ENCODE measurements at regions not wholly inside any gene's neighbourhood (a gene's known extent, or its start where the extent isn't known, plus 50 kb on each side); places are given as distances from the start of the nearest gene placed in this dataset.

DNA sequence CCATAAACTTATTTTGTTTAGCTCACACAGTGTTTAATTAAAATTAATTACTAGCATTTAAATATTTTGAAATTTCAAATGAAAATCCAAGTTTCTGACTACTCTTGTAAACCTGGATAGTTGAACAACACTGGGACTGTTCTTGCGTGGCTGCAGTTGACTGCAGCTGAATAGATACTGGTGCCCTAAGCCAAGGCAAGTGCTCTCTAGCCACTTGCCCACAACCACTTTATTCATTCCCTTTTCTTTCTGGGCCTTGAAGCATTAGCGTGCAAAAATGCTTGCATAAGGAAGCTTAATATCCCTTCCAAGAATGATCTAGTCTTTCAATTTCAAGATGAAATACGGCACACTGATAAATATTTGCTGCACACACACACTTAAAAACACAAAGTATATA lies 676.0 kb upstream of the MARCKS start:
- Histone ChIP-seq H3K4me3 (ENCODE audit: low read depth, low read length) (no peak overlapping the region), H3K4me1 (ENCODE audit: insufficient read depth) (no peaks in the 10 kb centered on the region), H3K36me3 (ENCODE audit: insufficient read depth) (no peaks in the 10 kb centered on the region), H3K27ac (ENCODE audit: low read depth) (no peak overlapping the region)
- 87% methylated on average over 3 of the region's 3 CpGs for WGBS
- DNase-seq (ENCODE audit: extremely low spot score): no peak

DNA sequence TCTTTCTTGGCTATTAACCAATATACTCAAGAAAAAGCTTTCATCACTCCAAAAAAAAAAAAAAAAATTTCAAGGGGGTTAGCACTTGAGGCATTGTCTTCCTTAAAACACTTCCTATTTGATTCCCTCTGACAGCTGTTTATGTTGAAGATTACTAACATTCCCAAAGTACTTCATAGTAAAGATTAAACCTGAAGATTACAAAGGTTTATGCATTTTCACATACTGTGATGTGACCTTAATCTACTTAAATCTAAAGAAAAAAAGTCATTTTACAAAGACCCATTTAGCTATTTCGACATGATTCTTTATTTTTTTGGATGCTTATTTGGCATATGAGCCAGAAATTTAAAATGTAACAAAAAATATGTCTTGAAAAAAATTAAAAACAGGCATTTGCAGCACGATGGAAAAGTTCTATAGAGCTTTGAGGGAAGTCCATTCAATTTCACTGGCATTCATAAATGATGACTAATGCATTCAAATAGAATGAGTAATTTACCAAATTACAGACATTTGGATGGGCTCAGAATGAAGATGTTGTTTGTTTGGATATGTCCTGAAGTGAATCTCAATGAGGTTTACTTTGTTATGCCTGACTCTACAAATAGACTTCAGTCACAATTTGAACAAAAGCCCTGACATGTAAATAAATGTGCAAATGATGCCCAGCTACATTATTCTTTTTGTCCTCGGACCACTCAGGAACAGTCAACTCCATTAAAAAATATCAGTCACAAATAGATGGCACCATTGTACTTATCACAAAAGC lies 674.6 kb upstream of the MARCKS start:
- 57% methylated on average over 3 of the region's 3 CpGs for WGBS
- no peak overlapping the region for H3K27ac ChIP-seq (ENCODE audit: low read depth)
- H3K4me1 ChIP-seq (ENCODE audit: insufficient read depth): no peaks in the 10 kb centered on the region
- no peak overlapping the region for H3K4me3 ChIP-seq (ENCODE audit: low read depth, low read length)
- H3K36me3 ChIP-seq (ENCODE audit: insufficient read depth): no peaks in the 10 kb centered on the region
- no peak for DNase-seq (ENCODE audit: extremely low spot score)

DNA sequence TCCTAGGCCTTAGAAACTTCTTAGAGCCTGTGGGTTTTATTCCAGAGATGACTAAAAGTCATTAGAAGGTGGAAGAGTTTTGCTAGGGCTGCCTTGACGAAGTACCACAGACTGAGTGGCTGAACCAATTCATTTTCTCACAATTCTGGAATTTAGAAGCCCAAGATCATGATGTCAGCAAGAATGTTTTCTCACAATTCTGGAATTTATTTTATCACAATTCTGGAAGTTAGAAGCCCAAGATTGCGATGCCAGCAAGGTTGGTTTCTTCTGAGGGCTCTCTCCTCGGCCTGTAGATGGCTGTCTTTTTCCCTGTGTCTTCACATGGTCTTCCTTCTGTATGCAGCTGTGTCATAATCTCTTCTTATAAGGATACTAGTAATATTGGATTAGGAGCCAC lies 672.9 kb upstream of the MARCKS start:
- WGBS: 84% methylated on average over 3 of the region's 3 CpGs
- Histone ChIP-seq H3K4me1 (ENCODE audit: insufficient read depth) (no peaks in the 10 kb centered on the region), H3K36me3 (ENCODE audit: insufficient read depth) (no peaks in the 10 kb centered on the region), H3K27ac (ENCODE audit: low read depth) (no peak overlapping the region), H3K4me3 (ENCODE audit: low read depth, low read length) (no peak overlapping the region)
- DNase-seq (ENCODE audit: extremely low spot score): no peak

- H3K36me3 ChIP-seq (ENCODE audit: insufficient read depth): no peaks in the 10 kb centered on the region
- no peaks in the 10 kb centered on the region for H3K4me1 ChIP-seq (ENCODE audit: insufficient read depth)
- WGBS: 69% methylated on average over 2 of the region's 2 CpGs
- no peak for DNase-seq (ENCODE audit: extremely low spot score)
- H3K4me3 ChIP-seq (ENCODE audit: low read depth, low read length): no peak overlapping the region
- H3K27ac ChIP-seq (ENCODE audit: low read depth): no peak overlapping the region
Observed at GRCh38 chr6:113184736-113185135, 672.4 kb upstream of the MARCKS start.

GRCh38 chr6:113185299-113185698 lies 671.8 kb upstream of the MARCKS start:
- no peaks in the 10 kb centered on the region for H3K36me3 ChIP-seq (ENCODE audit: insufficient read depth)
- DNase-seq (ENCODE audit: extremely low spot score): no peak
- H3K27ac ChIP-seq (ENCODE audit: low read depth): no peak overlapping the region
- H3K4me1 ChIP-seq (ENCODE audit: insufficient read depth): no peaks in the 10 kb centered on the region
- no peak overlapping the region for H3K4me3 ChIP-seq (ENCODE audit: low read depth, low read length)

GRCh38 chr6:113187661-113188060 lies 669.5 kb upstream of the MARCKS start:
- no peak for DNase-seq (ENCODE audit: extremely low spot score)
- H3K36me3 ChIP-seq (ENCODE audit: insufficient read depth): no peaks in the 10 kb centered on the region
- no peak overlapping the region for H3K27ac ChIP-seq (ENCODE audit: low read depth)
- no peaks in the 10 kb centered on the region for H3K4me1 ChIP-seq (ENCODE audit: insufficient read depth)
- H3K4me3 ChIP-seq (ENCODE audit: low read depth, low read length): no peak overlapping the region
- 76% methylated on average over 1 of the region's 1 CpG for WGBS

GRCh38 chr6:113188962-113189361 lies 668.2 kb upstream of the MARCKS start:
- DNase-seq (ENCODE audit: extremely low spot score): no peak
- 92% methylated on average over 4 of the region's 4 CpGs for WGBS
- no peak overlapping the region for H3K4me3 ChIP-seq (ENCODE audit: low read depth, low read length)
- H3K36me3 ChIP-seq (ENCODE audit: insufficient read depth): no peaks in the 10 kb centered on the region
- no peak overlapping the region for H3K27ac ChIP-seq (ENCODE audit: low read depth)
- no peaks in the 10 kb centered on the region for H3K4me1 ChIP-seq (ENCODE audit: insufficient read depth)

- no peak for DNase-seq (ENCODE audit: extremely low spot score)
- Histone ChIP-seq H3K27ac (ENCODE audit: low read depth) (no peak overlapping the region), H3K36me3 (ENCODE audit: insufficient read depth) (no peaks in the 10 kb centered on the region), H3K4me3 (ENCODE audit: low read depth, low read length) (no peak overlapping the region), H3K4me1 (ENCODE audit: insufficient read depth) (no peaks in the 10 kb centered on the region)
- WGBS: over 99% methylated on average over 2 of the region's 2 CpGs
Observed at GRCh38 chr6:113190170-113190569, 667.0 kb upstream of the MARCKS start.

- Histone ChIP-seq H3K4me3 (ENCODE audit: low read depth, low read length) (no peak overlapping the region), H3K4me1 (ENCODE audit: insufficient read depth) (no peaks in the 10 kb centered on the region), H3K27ac (ENCODE audit: low read depth) (no peak overlapping the region), H3K36me3 (ENCODE audit: insufficient read depth) (no peaks in the 10 kb centered on the region)
- 90% methylated on average over 2 of the region's 2 CpGs for WGBS
- DNase-seq (ENCODE audit: extremely low spot score): no peak
Observed at GRCh38 chr6:113194090-113194489, 663.1 kb upstream of the MARCKS start.

DNA sequence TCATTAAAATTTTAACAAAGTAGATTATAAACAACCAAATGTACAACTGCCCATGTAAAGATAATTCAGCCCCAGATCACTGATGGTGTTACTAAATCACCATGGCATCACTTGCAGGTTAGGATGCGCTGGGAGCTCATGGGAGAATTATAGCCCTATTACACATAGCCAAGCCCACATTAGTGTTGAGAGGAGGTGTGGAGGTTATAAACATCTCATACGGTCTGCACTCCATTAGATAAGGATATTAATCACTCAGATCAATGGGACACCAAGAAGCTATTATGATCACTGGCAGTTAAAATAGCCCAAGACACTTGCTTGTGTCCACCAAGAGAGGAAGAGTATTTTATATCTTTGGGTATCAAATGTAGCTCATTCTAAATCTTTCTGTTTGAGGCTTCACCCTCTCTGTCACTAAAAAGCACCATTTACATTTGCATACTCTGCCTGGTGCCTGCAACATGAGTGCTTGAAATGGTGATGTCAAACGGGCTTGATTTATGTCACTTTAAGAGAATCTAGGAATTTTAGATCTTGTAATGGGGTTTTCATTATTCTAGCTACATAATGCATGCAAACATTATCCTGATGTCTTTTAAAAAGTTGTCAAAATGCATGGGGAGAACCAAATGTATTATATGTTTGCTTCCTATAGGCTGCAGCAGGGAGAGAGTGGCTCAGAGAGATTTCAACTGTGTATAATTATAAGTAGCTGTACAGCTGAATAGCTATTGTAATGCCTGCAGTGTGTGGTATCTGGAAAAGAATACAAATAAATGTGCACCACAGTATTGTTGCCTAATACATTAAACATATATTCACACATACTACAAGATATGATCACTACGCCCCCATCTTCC lies 654.1 kb upstream of the MARCKS start:
- 83% methylated on average over 4 of the region's 4 CpGs for WGBS
- Histone ChIP-seq H3K4me1 (ENCODE audit: insufficient read depth) (no peaks in the 10 kb centered on the region), H3K36me3 (ENCODE audit: insufficient read depth) (no peaks in the 10 kb centered on the region), H3K27ac (ENCODE audit: low read depth) (no peak overlapping the region), H3K4me3 (ENCODE audit: low read depth, low read length) (no peak overlapping the region)
- no peak for DNase-seq (ENCODE audit: extremely low spot score)

GRCh38 chr6:113203715-113204110 lies 653.4 kb upstream of the MARCKS start:
- Histone ChIP-seq H3K36me3 (ENCODE audit: insufficient read depth) (no peaks in the 10 kb centered on the region), H3K4me1 (ENCODE audit: insufficient read depth) (no peaks in the 10 kb centered on the region), H3K4me3 (ENCODE audit: low read depth, low read length) (no peak overlapping the region), H3K27ac (ENCODE audit: low read depth) (no peak overlapping the region)
- DNase-seq (ENCODE audit: extremely low spot score): no peak
- 79% methylated on average over 4 of the region's 4 CpGs for WGBS

DNA sequence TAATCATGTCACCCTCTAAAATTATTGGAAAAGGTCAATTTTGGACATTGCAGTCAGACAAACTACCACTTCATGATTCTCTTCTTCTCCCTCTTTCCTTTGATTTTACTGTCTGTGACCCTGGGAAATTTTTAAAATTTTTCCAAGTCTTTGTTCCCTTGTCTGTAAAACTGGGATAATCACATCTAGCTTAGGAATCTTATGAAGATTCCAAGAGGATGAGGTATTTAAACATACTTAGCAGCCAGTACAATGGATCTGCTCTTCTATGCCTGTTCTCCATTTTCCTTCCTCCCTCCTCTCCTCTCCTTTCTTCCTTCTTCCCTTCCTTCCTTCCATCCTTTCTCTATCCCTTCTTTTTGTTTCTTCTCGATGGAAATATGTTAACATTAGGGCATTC lies 651.6 kb upstream of the MARCKS start:
- no peaks in the 10 kb centered on the region for H3K4me1 ChIP-seq (ENCODE audit: insufficient read depth)
- H3K4me3 ChIP-seq (ENCODE audit: low read depth, low read length): no peak overlapping the region
- DNase-seq (ENCODE audit: extremely low spot score): no peak
- H3K36me3 ChIP-seq (ENCODE audit: insufficient read depth): no peaks in the 10 kb centered on the region
- 82% methylated on average over 1 of the region's 1 CpG for WGBS
- no peak overlapping the region for H3K27ac ChIP-seq (ENCODE audit: low read depth)

GRCh38 chr6:113208726-113209125 lies 648.4 kb upstream of the MARCKS start:
- no peaks in the 10 kb centered on the region for H3K4me1 ChIP-seq (ENCODE audit: insufficient read depth)
- no peak for DNase-seq (ENCODE audit: extremely low spot score)
- no peak overlapping the region for H3K4me3 ChIP-seq (ENCODE audit: low read depth, low read length)
- 97% methylated on average over 2 of the region's 2 CpGs for WGBS
- H3K36me3 ChIP-seq (ENCODE audit: insufficient read depth): no peaks in the 10 kb centered on the region
- H3K27ac ChIP-seq (ENCODE audit: low read depth): no peak overlapping the region

DNA sequence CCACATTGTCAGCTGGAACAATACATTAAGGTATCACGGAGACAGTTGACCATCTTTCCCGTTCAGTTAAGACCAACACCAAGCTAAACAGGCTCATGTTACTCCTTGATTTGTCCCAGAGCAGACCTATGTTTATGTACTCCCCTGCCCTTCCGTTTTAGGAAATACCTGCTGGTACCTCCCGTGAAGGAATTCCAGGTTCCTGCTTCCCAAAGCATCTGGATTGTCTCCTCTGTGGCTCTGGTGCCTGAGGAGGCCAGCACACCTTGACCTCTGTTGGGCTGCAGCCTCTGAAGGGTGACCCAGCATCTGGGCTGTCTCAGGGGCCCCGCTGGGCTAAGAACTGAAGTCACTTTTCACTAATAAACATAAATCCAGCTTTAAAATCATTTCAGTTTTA lies 647.8 kb upstream of the MARCKS start:
- no peak for DNase-seq (ENCODE audit: extremely low spot score)
- Histone ChIP-seq H3K4me3 (ENCODE audit: low read depth, low read length) (no peak overlapping the region), H3K27ac (ENCODE audit: low read depth) (no peak overlapping the region), H3K36me3 (ENCODE audit: insufficient read depth) (no peaks in the 10 kb centered on the region), H3K4me1 (ENCODE audit: insufficient read depth) (no peaks in the 10 kb centered on the region)
- WGBS: 77% methylated on average over 5 of the region's 5 CpGs
